ENCODE measurements at regions not wholly inside any gene's neighbourhood (a gene's known extent, or its start where the extent isn't known, plus 50 kb on each side); places are given as distances from the start of the nearest gene placed in this dataset.

DNA sequence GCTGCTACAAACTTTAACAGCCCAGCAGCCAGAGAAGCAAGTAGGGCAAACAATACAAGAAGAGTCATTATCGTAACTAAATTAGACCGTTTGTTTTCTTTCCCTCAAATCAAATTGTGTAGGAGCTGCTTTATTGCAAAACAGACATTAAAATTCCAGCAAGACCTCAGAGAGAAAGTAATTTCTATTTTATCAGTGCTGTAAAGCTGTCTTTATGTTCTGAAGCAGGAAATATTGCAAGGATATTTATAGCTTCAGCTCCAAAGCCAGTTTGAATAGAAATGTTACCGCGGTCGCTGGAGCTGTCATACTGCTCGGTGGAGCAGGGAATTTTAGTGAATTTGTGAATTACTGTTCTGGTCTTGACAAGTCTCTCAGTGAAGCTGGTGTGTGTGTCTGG is 503.8 kb upstream of the PLXNA2 start:
- Mint-ChIP-seq H3K27ac (no peak overlapping the region), H3K27me3 (ENCODE audit: insufficient read depth) (no peaks in the 10 kb centered on the region), H3K36me3 (ENCODE audit: low read depth) (no peaks in the 10 kb centered on the region), H3K4me3 (no peak overlapping the region), H3K4me1 (ENCODE audit: low read depth) (no peaks in the 10 kb centered on the region), H3K9me3 (peaks cover 26% of the 10 kb centered on the region)
- no peak for DNase-seq
- TF ChIP-seq, protein P1, sequence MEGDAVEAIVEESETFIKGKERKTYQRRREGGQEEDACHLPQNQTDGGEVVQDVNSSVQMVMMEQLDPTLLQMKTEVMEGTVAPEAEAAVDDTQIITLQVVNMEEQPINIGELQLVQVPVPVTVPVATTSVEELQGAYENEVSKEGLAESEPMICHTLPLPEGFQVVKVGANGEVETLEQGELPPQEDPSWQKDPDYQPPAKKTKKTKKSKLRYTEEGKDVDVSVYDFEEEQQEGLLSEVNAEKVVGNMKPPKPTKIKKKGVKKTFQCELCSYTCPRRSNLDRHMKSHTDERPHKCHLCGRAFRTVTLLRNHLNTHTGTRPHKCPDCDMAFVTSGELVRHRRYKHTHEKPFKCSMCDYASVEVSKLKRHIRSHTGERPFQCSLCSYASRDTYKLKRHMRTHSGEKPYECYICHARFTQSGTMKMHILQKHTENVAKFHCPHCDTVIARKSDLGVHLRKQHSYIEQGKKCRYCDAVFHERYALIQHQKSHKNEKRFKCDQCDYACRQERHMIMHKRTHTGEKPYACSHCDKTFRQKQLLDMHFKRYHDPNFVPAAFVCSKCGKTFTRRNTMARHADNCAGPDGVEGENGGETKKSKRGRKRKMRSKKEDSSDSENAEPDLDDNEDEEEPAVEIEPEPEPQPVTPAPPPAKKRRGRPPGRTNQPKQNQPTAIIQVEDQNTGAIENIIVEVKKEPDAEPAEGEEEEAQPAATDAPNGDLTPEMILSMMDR (IDR thresholded peaks at IDR 0.05) = no peak

GRCh38 chr1:208748387-208749165 is 504.4 kb upstream of the PLXNA2 start:
- no peak for DNase-seq
- H3K36me3 Mint-ChIP-seq (ENCODE audit: low read depth) = no peaks in the 10 kb centered on the region
- no peak overlapping the region for H3K27ac Mint-ChIP-seq
- H3K4me1 Mint-ChIP-seq (ENCODE audit: low read depth) = no peaks in the 10 kb centered on the region
- H3K27me3 Mint-ChIP-seq (ENCODE audit: insufficient read depth) = no peaks in the 10 kb centered on the region
- H3K4me3 Mint-ChIP-seq = no peak overlapping the region
- peaks cover 31% of the 10 kb centered on the region for H3K9me3 Mint-ChIP-seq
- TF ChIP-seq, protein P1 (IDR thresholded peaks at IDR 0.05) = no peak

- Mint-ChIP-seq H3K9me3 (peaks cover 30% of the 10 kb centered on the region), H3K4me3 (no peak overlapping the region), H3K36me3 (ENCODE audit: low read depth) (no peaks in the 10 kb centered on the region), H3K27me3 (ENCODE audit: insufficient read depth) (no peaks in the 10 kb centered on the region; the same call in 1 of the 2 replicates), H3K27ac (no peak overlapping the region), H3K4me1 (ENCODE audit: low read depth) (no peaks in the 10 kb centered on the region)
- DNase-seq = no peak
- TF ChIP-seq, protein P1 (IDR thresholded peaks at IDR 0.05) = no peak
Measured at GRCh38 chr1:208756339-208756981, 512.3 kb upstream of the PLXNA2 start.

- Mint-ChIP-seq H3K9me3 (peaks cover 39% of the 10 kb centered on the region), H3K36me3 (ENCODE audit: low read depth) (no peaks in the 10 kb centered on the region), H3K27ac (no peak overlapping the region), H3K27me3 (ENCODE audit: insufficient read depth) (no peaks in the 10 kb centered on the region; the same call in 1 of the 2 replicates), H3K4me1 (ENCODE audit: low read depth) (no peaks in the 10 kb centered on the region), H3K4me3 (no peak overlapping the region)
- DNase-seq = no peak
- TF ChIP-seq, protein P1 (IDR thresholded peaks at IDR 0.05) = no peak
Measured at GRCh38 chr1:208757846-208758245, 513.7 kb upstream of the PLXNA2 start.

DNA sequence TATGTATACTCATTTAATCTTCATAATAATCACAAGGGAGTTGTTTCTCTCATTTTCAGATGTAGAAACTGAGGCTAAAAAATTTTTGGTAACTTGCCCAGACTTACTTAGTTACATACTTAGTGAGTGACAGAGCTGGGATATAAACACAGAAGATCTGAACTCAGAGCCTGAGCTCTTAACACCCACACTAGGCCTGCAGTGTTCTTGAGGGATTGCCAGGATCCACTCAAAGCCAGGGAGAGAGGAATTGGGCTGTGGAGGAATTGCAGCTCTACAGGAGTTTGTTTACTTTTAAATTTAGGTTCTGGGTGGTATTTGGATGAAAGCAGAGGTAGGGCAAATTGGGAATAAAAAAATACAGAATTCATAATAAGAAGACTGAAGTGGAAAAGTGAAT is 515.1 kb upstream of the PLXNA2 start:
- Mint-ChIP-seq H3K27ac (no peak overlapping the region), H3K4me1 (ENCODE audit: low read depth) (no peaks in the 10 kb centered on the region), H3K9me3 (peaks cover 42% of the 10 kb centered on the region), H3K27me3 (ENCODE audit: insufficient read depth) (no peaks in the 10 kb centered on the region), H3K4me3 (no peak overlapping the region), H3K36me3 (ENCODE audit: low read depth) (no peaks in the 10 kb centered on the region)
- TF ChIP-seq, protein P1 (IDR thresholded peaks at IDR 0.05) = no peak
- DNase-seq = no peak

All from HFFc6 (cell line).